Esophagus squamous epithelium (tissue), 4 donors: ENCODE measurements at regions not wholly inside any gene's neighbourhood (a gene's known extent, or its start where the extent isn't known, plus 50 kb on each side); places are given as distances from the start of the nearest gene placed in this dataset.

Experiments used
- POLR2A ChIP-seq, 4 donors: fragments of 450-650 bp; IDR thresholded peaks; one replicate each; pipeline ENCODE4 v1.6.1; 2017; ENCODE audit warnings: antibody characterized with exemption in 4 of 4, mild to moderate bottlenecking in 4 of 4, moderate library complexity in 3 of 4
- TF ChIP-seq, protein P1 (sequence below), 6 experiments: fragments of 450-650 bp in 4 of 6; fragments of 200-600 bp in 2 of 6; sonication (generic) in 2 of 6; IDR thresholded peaks; one replicate each; pipeline ENCODE4 v1.5.1; 2016 to 2019; ENCODE audit warnings: antibody characterized with exemption in 6 of 6, mild to moderate bottlenecking in 4 of 6, moderate library complexity in 4 of 6

DNA sequence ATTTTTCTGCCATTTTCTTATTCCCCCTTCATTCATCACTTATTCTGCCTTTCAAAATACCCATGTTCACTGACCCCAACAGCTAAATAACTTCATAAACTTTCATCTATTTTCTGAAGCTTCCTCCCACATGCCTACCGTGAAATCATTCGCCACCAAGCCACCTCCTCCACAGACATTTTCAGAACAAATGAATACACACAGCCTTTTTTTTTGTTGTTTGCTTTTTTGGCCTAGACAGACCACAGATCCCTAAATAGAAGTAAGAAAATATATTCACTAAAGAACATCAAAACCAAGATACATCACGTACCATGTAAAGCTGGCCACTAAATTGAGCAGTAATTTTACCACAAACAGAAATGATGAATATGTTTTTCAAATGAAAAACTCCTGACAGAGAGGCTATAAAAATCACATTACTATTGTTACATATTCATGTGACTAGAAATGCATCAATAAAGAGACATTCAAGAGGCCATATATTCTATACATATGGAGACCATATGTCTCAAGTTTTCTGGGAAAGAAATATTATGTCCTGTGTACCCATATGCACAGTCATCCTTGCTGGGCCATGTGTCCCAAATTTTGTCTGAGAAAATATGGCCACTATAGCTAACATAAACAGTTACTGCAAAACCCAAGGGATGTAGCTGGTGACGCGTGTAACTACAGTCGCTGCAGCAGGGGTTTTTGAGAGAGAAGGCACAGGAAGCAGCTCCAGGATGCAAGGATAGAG is 200.3 kb downstream of the FBXO15 start:
- TF ChIP-seq, protein P1, sequence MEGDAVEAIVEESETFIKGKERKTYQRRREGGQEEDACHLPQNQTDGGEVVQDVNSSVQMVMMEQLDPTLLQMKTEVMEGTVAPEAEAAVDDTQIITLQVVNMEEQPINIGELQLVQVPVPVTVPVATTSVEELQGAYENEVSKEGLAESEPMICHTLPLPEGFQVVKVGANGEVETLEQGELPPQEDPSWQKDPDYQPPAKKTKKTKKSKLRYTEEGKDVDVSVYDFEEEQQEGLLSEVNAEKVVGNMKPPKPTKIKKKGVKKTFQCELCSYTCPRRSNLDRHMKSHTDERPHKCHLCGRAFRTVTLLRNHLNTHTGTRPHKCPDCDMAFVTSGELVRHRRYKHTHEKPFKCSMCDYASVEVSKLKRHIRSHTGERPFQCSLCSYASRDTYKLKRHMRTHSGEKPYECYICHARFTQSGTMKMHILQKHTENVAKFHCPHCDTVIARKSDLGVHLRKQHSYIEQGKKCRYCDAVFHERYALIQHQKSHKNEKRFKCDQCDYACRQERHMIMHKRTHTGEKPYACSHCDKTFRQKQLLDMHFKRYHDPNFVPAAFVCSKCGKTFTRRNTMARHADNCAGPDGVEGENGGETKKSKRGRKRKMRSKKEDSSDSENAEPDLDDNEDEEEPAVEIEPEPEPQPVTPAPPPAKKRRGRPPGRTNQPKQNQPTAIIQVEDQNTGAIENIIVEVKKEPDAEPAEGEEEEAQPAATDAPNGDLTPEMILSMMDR (IDR thresholded peaks at IDR 0.05) = no peak
- TF ChIP-seq POLR2A (IDR thresholded peaks at IDR 0.05) = no peak
